Transverse colon (tissue), 3 donors: ENCODE measurements at regions not wholly inside any gene's neighbourhood (a gene's known extent, or its start where the extent isn't known, plus 50 kb on each side); places are given as distances from the start of the nearest gene placed in this dataset.

Experiments
- POLR2A ChIP-seq: fragments of 450-650 bp; IDR thresholded peaks from one replicate; pipeline ENCODE4 v1.6.1; 2016; ENCODE audit warnings: antibody characterized with exemption, mild to moderate bottlenecking, moderate library complexity
- TF ChIP-seq, protein P1 (sequence below), 5 experiments: fragments of 200-600 bp in 3 of 5; fragments of 450-650 bp in 2 of 5; sonication (generic) in 3 of 5; IDR thresholded peaks; 1 replicate in 2 of 5; 2 replicates in 3 of 5; pipeline ENCODE4 v1.5.1; 2016 to 2017; ENCODE audit warnings: antibody characterized with exemption in 5 of 5, inconsistent platforms in 3 of 5, mild to moderate bottlenecking in 2 of 5, moderate library complexity in 1 of 5

DNA sequence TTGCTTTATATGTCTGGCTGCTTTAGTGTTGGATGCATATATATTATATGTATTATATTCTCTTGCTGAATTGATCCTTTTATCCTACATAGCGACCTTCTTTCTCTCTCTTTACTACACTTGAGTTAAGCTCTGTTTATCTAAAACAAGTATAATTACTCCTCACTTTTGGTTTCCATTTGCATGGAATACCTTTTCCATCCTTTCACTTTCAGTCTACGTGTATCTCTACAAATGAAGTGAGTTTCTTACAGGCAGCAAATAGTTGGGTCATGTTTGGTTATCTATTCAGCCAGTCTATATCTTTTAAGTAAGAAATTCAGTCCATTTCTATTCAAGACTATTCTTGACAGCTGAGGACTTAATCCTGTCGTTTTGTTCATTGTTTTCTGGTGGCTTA, 167.5 kb upstream of the USP38 start:
- TF ChIP-seq, protein P1, sequence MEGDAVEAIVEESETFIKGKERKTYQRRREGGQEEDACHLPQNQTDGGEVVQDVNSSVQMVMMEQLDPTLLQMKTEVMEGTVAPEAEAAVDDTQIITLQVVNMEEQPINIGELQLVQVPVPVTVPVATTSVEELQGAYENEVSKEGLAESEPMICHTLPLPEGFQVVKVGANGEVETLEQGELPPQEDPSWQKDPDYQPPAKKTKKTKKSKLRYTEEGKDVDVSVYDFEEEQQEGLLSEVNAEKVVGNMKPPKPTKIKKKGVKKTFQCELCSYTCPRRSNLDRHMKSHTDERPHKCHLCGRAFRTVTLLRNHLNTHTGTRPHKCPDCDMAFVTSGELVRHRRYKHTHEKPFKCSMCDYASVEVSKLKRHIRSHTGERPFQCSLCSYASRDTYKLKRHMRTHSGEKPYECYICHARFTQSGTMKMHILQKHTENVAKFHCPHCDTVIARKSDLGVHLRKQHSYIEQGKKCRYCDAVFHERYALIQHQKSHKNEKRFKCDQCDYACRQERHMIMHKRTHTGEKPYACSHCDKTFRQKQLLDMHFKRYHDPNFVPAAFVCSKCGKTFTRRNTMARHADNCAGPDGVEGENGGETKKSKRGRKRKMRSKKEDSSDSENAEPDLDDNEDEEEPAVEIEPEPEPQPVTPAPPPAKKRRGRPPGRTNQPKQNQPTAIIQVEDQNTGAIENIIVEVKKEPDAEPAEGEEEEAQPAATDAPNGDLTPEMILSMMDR (IDR thresholded peaks at IDR 0.05): no peak
- no peak for TF ChIP-seq POLR2A
